HL-60/S4 (cell line): ENCODE measurements at regions not wholly inside any gene's neighbourhood (a gene's known extent, or its start where the extent isn't known, plus 50 kb on each side); places are given as distances from the start of the nearest gene placed in this dataset.

Experiments used
- in situ Hi-C: fragments of 300-500 bp; cut with MboI; formaldehyde crosslinking; loops from 2 replicates; pipeline ENCODE4 v1.14.3; 2022; ENCODE audit warnings: low sequenced_read_pairs

DNA sequence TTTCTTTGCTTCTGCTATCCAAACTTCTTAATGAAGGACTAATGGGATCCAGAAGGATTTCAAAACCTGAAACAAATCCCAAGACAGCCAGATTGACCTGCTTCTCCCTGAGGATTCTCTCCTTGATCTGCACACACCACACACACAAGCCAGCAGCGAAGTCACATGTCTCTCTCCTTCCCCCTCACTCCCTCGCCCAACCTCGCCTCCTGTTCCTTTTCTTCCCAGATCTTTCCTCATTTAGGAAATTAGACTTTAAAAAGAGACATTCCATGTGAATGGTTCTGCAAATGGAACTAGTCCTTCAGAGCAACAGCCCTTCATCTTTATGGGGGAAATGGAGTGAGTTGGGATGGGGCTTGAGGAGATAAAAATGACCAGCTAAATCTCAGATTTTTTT, 639.1 kb upstream of the SETBP1 start:
- in situ Hi-C loops: no loop called here

DNA sequence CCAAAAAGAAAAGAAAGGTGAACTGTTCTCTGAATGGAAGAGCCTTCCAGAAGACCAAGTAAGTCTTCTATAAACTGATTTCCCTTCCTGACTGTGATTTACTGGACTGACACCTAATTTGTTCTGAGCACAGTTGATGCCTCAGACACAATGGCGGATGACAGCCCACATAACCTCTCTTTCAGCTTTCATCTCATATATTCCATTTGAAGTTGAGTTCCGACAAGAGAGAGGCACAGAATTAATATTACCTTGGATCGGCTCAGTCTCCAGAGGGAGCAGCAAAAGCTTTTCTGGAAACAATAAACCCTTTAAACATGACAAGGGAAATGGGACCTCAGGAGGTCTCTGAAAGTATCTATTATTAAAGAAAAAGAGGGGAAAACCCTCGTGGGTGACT, 638.7 kb upstream of the SETBP1 start:
- in situ Hi-C loops: no loop called here

DNA sequence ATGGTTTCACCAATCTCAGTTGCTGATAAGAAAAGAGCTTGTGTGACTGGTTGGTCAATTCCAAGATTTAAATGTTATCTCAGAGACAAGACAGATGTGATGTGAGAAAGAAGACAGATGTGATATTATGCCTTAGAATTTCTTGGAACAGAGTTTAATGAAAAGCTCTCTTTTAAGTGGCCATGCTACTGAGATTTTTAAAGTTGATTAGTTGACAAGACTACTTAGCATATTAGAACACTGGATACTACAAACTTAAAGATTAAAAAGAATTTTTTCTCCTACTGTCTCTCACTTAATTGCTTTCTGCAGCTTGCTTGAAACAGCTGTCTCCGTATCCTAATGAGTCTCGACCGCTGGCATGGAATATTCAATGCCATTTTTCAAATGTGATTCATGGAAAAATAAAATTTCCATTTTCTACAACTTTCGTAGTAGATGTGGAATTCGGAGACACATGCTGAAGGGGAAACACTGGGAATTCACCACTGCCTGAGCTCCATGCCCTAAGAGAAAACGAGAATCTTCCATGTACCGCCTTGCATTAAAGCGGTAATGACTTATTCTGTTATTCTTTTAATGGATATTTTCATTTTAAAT, 634.2 kb upstream of the SETBP1 start:
- in situ Hi-C loops: no loop called here

DNA sequence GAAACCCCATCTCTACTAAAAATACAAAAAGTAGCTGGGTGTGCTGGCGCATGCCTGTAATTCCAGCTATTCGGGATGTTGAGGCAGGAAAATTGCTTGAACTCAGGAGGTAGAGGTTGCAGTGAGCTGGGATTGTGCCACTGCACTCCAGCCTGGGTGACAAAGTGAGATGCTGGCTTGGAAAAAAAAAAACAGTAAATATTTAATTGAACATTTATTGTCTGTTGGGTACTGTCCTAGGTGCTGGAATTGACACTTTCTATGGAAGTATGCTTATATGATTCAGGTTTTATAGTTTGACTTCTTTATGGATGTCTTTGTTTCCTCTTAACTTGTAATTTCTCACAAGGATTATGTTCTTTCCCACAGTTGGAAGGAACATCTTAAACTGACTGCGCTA, 633.1 kb upstream of the SETBP1 start:
- in situ Hi-C loops: no loop called here

DNA sequence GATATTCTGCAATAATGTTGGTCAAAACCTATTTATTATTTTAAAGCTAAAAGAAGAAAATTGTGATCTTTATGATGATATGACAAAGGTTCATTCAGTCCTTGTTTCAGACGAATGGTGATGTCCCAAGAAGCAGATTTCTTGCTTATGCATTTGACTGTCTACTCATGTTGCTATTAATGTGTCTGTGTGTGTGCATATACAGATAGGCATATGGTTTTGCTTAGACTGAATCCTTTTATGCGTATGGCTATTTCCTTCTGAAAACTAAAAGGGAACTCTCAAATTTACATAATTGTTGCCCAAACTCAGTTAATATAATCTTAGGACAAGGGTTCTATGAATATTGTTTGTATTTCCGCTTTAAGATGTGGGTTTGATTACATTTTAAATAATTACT, 632.3 kb upstream of the SETBP1 start:
- in situ Hi-C loops: no loop called here

DNA sequence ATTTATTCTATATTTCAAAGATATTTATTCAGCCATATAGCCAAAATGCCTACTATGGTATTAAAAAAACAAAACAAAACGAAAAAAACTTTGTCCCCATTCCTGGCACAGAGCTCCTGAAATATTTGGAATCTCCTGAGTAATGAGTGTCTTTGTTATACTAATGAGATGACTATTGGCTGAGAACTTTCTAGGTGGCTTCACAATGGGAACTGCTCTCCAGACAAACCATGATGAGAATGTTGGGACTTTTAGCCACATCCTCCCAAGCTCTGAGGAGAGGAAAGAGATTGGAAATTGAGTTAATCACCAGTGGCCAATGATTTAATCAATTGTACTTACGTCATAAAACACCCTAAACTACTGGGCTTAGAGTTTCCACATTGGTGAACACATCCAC, 631.8 kb upstream of the SETBP1 start:
- in situ Hi-C loops: no loop called here

DNA sequence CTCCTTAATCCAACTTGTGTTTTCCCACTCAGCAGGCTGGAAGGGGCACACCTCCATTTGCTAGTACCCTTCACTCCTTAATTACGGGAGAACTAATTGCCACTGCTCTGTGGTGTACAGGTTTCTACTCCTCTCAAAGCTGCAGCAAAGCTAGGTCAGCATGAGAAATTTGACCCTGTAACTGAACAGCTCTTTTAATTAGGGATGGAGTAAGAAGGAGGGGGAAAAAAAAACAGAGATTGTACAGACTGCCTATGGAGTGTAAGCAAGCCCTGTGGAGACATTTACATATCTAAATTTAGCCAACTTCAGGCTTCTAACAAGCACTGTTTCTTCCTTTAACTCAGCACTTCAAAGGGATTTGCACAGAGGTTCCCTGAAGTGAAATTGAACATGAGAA, 629.7 kb upstream of the SETBP1 start:
- in situ Hi-C loops: no loop called here

DNA sequence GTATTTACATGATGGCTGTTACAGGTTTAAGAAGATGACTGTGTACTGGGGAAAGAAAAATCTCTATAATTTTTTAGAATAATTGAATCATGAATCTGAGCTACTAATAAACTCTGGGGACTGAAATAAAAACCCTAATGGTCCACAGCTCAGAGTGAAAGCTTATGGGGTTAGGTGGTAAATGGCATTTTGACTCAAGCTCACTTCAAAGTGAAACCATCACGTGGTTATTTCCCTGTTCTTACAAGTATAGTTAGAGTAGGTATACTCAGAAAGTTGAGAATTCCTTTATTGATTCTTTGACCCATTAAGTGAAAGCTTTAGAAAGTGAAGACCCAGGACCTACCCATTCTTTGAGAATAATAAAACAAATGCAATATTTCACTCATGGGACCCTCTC, 626.2 kb upstream of the SETBP1 start:
- in situ Hi-C loops: no loop called here

DNA sequence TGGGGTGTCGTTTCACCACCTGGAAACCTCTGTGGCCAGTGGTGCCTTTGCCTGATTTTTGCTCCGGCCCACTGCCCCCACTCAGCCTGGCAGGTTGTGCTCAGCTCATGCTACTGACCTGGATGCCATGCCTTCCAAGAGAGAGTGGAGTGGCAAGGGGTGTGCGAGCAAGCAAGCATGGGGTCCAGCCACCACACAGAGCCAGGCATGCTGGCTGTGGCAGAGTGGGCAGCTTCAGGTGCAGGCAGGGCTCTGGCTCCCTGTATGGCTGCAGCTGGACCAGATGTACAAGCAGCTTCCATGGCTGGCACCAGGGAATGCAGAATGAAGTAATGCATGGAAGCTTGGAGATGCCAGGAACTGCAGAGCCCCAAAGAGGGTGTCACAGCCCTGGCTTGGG, 620.5 kb upstream of the SETBP1 start:
- in situ Hi-C loops: no loop called here

DNA sequence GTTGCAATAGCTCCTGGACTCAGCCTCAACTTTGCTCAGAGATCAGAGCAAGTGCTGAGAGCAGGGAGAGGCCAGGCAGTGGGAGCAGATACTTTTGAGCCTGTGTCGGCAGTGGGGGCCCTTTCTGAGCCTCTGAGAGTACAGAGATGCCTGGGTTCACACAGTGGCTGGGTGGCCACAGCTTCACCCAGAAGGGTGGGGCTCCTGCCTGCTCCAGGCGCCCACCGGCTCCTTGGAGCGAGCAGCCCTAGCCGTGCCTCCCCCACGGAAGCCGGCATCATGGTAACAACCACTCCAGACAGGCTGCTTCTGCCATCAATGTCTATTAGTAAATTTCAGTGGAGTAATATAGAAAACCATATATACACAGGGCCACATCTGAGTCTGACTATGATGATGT, 619.2 kb upstream of the SETBP1 start:
- in situ Hi-C loops: no loop called here

DNA sequence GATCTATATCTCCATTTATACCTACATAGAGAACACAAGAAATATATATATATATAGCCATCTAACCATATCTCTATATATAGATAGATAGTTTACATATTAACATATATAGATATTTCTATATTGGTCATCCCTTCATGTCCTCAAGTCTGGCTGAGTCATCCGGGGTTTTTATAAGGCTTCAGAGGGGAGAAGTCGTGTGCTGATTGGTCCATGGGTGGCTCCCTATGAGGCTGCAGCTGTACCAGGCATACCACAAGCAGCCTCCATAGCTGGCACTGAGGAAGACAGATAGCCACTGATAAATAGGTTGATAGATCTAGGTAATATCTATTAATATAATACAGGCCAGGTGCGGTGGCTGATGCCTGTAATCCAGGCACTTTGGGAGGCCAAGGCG, 618.3 kb upstream of the SETBP1 start:
- in situ Hi-C loops: no loop called here

DNA sequence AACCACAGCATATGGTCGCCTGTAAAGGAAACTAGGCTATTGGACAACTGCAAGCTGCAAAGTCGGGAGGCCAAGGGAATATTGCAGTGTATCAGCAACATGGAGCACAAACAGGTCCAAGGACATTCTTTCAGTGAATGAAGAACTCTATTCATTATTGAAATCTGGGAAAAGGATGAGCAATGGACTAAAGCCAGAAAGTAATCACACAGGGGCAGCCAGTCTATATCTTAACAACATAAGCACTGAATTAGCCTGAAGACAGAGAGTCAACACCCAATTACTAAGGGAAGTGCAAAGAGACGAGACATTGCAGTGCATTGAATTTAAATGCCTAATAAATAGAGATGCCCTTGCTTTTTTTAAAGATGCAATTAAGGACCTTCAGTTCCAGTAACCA, 615.5 kb upstream of the SETBP1 start:
- in situ Hi-C loops: no loop called here

DNA sequence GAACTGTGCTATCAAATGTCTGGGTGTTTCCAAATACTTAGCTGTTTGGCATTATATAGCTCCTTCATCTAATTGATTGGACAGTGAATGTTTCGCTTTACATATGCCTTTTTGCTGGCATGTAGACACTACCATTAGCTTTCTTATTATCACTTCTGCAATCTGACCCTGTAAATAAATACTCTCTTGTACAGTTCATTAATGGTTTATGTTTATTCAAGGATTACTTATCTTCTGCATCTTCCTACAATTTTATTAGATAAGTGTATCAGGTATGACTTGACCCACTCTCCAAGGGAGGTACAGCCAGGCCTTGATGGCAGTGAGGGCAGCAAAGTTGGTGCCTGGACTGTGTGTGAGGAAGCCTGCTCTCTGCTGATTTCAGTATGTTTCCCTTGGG, 614.1 kb upstream of the SETBP1 start:
- in situ Hi-C loops: no loop called here

DNA sequence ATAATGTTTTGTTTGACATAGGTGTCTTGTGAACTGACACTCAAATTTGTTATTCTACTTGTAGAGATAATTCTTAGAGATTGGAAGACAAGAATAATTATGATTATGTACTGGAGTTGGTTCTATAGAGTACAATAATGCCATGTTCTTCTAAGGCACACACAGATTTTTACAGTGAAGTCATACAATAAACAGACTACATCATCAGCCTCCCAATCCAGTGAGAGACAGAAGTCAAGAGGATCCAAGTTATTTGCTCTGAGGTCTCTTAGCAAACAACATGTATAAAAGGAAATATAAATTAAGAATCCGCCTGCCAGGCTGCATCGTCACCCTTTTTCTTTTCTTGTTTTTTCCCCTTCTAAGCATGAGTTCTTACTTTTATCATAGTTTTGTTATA, 613.5 kb upstream of the SETBP1 start:
- in situ Hi-C loops: no loop called here

DNA sequence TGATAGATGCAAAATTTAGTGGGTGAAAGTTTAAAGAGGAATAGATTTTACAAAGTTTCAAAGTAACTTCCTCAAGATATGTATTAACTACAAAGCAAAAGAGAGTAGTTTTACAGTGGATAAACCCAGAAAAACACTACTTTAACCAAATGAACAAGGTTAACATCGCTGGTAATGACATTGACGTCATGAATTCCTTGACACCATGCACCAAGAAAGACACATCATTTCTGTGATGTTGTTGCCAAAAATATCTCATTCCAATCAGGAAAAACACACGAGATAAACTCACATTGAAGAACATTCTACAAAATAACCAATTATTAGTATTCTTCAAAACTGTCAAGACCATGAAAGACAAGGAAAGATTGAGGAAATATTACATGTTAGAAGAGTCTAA, 605.6 kb upstream of the SETBP1 start:
- in situ Hi-C loops: no loop called here

DNA sequence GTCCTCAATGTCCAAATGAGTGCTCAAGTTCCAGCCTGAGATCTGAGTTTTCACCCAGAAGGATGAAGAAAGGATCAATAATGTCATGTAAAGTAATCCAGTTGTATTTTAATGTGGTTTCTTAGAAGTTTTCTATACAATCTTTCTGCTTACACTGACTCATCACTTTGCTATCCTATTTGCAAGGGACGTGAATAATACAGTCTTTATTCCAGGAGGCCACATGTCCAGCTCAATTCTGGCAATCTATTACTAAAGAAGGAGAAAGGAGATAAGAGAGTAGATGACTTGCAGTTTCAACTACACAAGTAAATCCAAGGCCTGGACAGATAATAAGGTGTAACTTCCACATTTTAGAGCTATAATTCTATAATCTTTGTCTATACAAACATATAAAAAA, 601.1 kb upstream of the SETBP1 start:
- in situ Hi-C loops: no loop called here

DNA sequence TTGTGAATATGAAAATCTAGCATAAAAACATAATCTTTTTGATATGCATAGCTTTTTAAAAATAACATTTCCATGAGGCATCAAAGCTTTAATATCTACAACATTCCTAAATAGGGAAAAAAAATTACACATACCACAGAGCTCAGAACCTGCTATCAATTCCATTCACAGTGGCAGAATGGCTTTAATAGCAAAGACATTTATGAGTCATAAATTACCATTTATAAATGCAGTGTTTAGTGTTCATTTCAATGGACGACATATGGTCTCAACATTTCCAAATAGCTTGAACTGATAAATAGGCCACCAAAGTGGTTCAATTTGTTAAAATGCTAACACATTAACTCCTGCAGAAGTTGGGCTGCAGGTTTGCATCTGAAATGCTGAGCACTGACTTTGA, 600.6 kb upstream of the SETBP1 start:
- in situ Hi-C loops: no loop called here

DNA sequence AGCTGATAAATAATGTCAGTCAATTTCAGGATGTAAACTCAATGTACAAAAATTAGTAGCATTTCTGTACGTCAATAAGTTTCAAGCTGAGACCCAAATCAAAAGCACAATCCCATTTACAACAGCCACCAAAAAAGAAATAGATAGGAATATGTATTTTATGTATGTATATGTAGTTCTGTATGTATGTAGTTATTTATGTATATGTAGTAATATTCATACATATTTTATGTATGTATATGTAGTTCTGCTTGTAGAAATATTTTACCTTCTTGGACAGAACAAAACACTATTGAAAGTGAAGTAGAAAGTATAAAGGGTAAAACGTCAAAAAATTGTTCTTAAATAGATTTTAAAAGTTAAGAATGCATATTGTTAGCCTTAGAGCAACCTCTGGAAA, 591.0 kb upstream of the SETBP1 start:
- in situ Hi-C loops: no loop called here

DNA sequence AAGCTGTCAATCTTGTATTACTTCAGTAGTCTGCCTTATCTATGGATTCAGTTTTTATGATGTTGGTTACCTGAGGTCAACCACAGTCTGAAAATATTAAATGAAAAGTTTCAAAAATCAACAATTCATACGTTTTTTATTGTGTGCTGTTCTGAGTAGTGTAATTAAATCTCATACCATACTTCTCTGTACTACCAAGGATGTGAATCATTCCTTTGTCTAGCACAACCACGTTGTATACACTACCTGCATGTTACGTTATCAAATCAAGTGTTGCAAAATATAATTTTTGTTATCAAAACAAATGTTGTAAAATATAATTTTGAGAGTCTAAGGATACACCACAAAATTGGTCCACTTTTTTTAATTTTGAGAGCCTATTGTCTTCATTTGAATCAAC, 590.2 kb upstream of the SETBP1 start:
- in situ Hi-C loops: no loop called here

DNA sequence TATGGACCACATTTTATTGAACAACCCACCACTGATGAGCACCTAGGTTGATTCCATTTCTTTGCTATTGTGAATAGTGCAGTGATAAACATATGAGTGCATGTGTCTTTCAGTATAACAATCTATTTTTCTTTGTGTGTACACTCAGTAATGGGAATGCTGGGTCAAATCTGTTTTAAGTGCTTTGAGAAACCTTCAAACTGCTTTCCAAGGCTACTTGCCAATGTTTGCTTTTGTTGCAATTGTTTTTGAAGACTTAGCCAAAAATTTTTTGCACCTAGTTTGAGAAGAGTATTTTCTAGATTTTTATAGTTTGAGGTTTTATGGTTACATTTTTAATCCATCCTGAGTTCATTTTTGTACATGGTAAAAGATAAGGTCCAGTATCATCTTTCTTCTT, 587.4 kb upstream of the SETBP1 start:
- in situ Hi-C loops: no loop called here

DNA sequence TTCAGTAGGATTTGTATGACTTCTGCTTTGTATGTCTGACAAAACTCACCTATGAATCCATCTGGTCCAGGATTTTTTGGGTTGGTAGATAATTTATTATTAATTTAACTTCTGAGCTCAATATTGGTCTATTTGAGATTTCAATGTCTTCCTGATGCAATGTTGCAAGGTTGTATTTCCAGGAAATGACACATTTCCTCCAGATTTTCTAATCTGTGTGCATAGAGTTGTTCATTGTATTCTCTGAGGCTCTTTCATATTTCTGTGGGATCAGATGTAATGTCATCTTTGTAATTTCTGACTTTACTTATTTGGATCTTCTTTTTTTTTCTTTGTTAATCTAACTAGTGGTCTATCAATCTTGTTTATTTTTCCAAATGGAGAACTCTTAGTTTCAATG, 584.7 kb upstream of the SETBP1 start:
- in situ Hi-C loops: no loop called here

DNA sequence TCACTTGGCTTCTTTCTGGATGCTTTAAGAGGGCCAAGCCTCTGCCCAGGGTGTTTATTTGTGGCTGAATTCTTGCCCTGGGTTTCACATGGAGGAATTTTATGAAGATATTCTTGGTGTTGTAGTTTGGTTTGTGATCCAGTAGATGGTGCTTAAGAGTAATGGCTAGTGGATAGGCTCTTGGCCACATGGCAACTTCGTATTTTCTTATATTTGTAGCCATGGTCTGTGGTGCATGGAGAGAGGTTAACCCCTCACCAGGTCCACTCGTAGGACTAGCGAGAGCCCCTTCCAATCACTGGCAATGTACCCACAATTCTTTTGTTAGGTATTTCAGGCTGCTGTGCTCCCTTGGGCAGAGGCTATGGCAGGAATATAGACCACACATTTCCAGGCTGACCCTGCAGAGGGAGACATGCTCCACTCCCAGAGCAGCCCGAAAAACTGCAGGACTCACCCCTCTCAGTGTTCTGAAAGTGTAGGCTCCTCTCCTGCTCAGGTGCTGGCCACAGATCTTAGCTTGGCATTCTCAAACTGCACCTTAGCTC, 582.1 kb upstream of the SETBP1 start:
- in situ Hi-C loops: no loop called here

DNA sequence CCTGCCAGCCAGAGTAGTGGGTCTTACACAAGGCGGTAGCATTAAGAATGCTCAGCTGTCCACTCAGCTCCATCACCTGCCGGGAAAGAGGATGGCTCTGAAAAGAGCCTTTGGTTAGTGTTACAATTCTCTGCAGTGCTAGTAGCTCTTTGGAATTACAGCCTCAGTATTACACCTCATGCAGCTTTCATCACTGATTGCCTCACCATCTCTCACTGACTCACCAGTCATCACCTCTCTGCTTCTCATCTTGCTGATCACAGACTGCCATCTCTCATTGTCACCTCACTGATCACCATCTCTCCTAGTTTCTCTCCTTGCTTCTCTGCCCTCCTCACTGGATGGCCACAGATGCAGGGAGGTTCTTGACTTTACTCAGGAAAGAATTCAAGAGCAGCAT, 573.5 kb upstream of the SETBP1 start:
- in situ Hi-C loops: no loop called here

DNA sequence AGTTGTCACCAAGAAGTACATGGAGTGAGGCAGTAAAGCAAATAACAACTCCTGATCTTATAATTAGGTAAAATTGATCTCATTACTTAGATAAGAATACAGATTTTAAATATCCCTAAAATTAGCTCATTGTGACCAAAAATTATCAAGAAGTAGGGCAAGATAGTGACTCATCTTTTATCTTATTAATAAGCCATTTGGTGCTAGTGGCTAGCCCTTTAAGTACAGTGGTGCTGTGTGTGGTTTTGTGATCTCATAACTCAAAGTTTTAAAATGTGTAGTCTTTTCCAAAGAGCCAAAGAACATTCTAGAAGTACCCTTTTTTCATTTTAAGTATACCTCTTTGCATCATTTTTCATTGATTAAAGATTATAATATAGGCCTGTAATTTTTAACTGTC, 569.4 kb upstream of the SETBP1 start:
- in situ Hi-C loops: no loop called here
